ENCODE measurements at regions not wholly inside any gene's neighbourhood (a gene's known extent, or its start where the extent isn't known, plus 50 kb on each side); places are given as distances from the start of the nearest gene placed in this dataset.

GRCh38 chr13:88637935-88638334 lies 966.8 kb downstream of the SLITRK5 start:
- no peak overlapping the region for H2AFZ ChIP-seq (replicated peaks; ENCODE audit: low read length, poor library complexity)
- dilution Hi-C loops (cut with HindIII; ENCODE audit: low sequenced_read_pairs, unreplicated experiment) (no loop called here), intact Hi-C loops (cut with micrococcal nuclease) (no loop called here), in situ Hi-C loops (cut with MboI; ENCODE audit: low sequenced_read_pairs) (no loop called here)
- no peaks in the 10 kb centered on the region for H3K9me1 ChIP-seq (ENCODE audit: insufficient read depth, low read length)
- H3K18ac ChIP-seq (ENCODE audit: low read depth, low read length): no peak overlapping the region
- CTCF ChIA-PET: no interaction called here
- no TSS peak for BruUV-seq (replicated peaks)
- H3K4me3 ChIP-seq (ENCODE audit: insufficient read depth, low read depth, low read length): no peak overlapping the region
- H4K5ac ChIP-seq (ENCODE audit: low read depth, low read length): no peak overlapping the region
- no peak overlapping the region for H2BK20ac ChIP-seq (ENCODE audit: low read depth, low read length)
- H3K4me1 ChIP-seq (ENCODE audit: control insufficient read depth, insufficient read depth, low read length): no peaks in the 10 kb centered on the region
- H3K56ac ChIP-seq (ENCODE audit: extremely low read depth, insufficient read depth, low read length): no peak overlapping the region
- no peak overlapping the region for H3K27ac ChIP-seq (ENCODE audit: insufficient read depth, low read length)
- H2AK9ac ChIP-seq (replicated peaks; ENCODE audit: low read depth, low read length, poor library complexity): no peak overlapping the region
- H3K23ac ChIP-seq (ENCODE audit: low read depth, low read length): no peak overlapping the region
- no peak overlapping the region for H2BK120ac ChIP-seq (ENCODE audit: low read depth, low read length)
- WGBS, 2 experiments (ENCODE audit: extremely low coverage in 2 of 2, insufficient read length in 1 of 2): no CpG with 5 or more reads among the region's 1 CpG
- no peak overlapping the region for H3K14ac ChIP-seq (replicated peaks; ENCODE audit: low read depth, low read length)
- H4K91ac ChIP-seq (ENCODE audit: insufficient read depth, low read depth, low read length): no peak overlapping the region
- H3K4me2 ChIP-seq (ENCODE audit: low read depth, low read length): no peak overlapping the region
- TF ChIP-seq CEBPB (IDR thresholded peaks at IDR 0.05; ENCODE audit: low read depth, low read length) (peak; percentile 73), RCOR1 (IDR thresholded peaks at IDR 0.05; ENCODE audit: insufficient replicate concordance, low read length) (no peak), FOS (IDR thresholded peaks at IDR 0.05; ENCODE audit: low read depth, low read length) (no peak)
- H2BK5ac ChIP-seq (ENCODE audit: low read depth, low read length, poor library complexity, severe bottlenecking): no peak overlapping the region
- H3K9ac ChIP-seq (ENCODE audit: low read depth, low read length): no peak overlapping the region
- no peak overlapping the region for H3K4ac ChIP-seq (ENCODE audit: low read depth, low read length)
- no peak for ATAC-seq (ENCODE audit: low read depth)
- no peaks in the 10 kb centered on the region; the same call in 1 of the 2 replicates for H3K9me3 ChIP-seq (ENCODE audit: control insufficient read depth, insufficient read depth, low read length)
- no peaks in the 10 kb centered on the region for H3K27me3 ChIP-seq (ENCODE audit: control insufficient read depth, insufficient read depth, low read length)
- no peak overlapping the region for H2BK15ac ChIP-seq (ENCODE audit: low read depth, low read length)
- POLR2A ChIA-PET (ENCODE audit: unreplicated experiment): no interaction called here
- H2AK5ac ChIP-seq (ENCODE audit: low read depth, low read length): no peak overlapping the region
- no peak overlapping the region for H4K8ac ChIP-seq (ENCODE audit: low read depth in 2 of 2, low read length in 2 of 2)
- no peaks in the 10 kb centered on the region for H3K79me1 ChIP-seq (ENCODE audit: low read depth in 1 of 2, low read length in 2 of 2)
- DNase-seq: no peak
- no peaks in the 10 kb centered on the region for H4K20me1 ChIP-seq (ENCODE audit: insufficient read depth, low read length)
- H3K36me3 ChIP-seq (ENCODE audit: control insufficient read depth, insufficient read depth, low read length): no peaks in the 10 kb centered on the region

All from IMR-90 (cell line).